Panc1 (cell line): ENCODE measurements at regions not wholly inside any gene's neighbourhood (a gene's known extent, or its start where the extent isn't known, plus 50 kb on each side); places are given as distances from the start of the nearest gene placed in this dataset.

Experiments used
- POLR2AphosphoS5 ChIP-seq: IDR thresholded peaks from 2 replicates; pipeline ENCODE4 v1.6.1; 2012; ENCODE audit warnings: mild to moderate bottlenecking, low read depth, low read length, moderate library complexity
- TF ChIP-seq, protein P1 (sequence below): fragments of 450-650 bp; IDR thresholded peaks from 2 replicates; pipeline ENCODE4 v1.5.1; 2017; ENCODE audit warnings: mild to moderate bottlenecking
- TF ChIP-seq, protein P2 (sequence below), 2 experiments: IDR thresholded peaks; 2 replicates each; pipeline ENCODE4 v1.6.1; 2011 to 2012; ENCODE audit warnings: low read depth in 2 of 2, control low read depth in 1 of 2, low read length in 1 of 2, mild to moderate bottlenecking in 1 of 2, moderate library complexity in 1 of 2; ENCODE audit not compliant: insufficient read depth in 1 of 2

DNA sequence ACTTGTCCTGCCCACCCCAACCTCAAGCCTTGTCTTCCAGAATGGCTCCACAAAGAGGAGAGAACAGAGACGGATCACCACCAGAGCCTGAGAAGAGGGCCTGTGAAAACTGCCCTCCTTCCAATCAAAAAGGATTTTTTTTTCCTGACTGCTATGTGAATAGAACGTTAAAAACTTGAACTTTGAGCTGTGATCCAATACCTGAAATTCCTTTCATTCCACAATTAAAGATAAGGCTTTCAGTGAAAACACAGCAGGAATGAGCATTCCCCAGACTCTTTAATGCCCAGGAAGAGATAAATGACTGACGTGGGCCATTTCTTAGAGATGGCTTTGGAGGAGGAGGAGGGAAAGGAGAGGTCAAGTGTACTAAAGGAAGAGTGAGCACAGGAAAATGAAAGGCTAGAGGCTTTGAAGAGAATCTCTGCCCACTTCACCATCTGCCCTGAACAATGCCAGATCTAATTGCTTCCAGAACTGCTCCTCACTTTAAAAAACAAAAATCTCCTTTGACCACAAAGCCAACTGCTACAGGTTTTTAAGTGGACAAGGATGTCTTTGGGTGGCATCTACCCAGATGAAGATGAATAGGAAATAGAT lies 177.9 kb upstream of the MAP3K1 start:
- TF ChIP-seq, protein P1, sequence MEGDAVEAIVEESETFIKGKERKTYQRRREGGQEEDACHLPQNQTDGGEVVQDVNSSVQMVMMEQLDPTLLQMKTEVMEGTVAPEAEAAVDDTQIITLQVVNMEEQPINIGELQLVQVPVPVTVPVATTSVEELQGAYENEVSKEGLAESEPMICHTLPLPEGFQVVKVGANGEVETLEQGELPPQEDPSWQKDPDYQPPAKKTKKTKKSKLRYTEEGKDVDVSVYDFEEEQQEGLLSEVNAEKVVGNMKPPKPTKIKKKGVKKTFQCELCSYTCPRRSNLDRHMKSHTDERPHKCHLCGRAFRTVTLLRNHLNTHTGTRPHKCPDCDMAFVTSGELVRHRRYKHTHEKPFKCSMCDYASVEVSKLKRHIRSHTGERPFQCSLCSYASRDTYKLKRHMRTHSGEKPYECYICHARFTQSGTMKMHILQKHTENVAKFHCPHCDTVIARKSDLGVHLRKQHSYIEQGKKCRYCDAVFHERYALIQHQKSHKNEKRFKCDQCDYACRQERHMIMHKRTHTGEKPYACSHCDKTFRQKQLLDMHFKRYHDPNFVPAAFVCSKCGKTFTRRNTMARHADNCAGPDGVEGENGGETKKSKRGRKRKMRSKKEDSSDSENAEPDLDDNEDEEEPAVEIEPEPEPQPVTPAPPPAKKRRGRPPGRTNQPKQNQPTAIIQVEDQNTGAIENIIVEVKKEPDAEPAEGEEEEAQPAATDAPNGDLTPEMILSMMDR, result no peak
- no peak for TF ChIP-seq POLR2AphosphoS5
- TF ChIP-seq, protein P2, sequence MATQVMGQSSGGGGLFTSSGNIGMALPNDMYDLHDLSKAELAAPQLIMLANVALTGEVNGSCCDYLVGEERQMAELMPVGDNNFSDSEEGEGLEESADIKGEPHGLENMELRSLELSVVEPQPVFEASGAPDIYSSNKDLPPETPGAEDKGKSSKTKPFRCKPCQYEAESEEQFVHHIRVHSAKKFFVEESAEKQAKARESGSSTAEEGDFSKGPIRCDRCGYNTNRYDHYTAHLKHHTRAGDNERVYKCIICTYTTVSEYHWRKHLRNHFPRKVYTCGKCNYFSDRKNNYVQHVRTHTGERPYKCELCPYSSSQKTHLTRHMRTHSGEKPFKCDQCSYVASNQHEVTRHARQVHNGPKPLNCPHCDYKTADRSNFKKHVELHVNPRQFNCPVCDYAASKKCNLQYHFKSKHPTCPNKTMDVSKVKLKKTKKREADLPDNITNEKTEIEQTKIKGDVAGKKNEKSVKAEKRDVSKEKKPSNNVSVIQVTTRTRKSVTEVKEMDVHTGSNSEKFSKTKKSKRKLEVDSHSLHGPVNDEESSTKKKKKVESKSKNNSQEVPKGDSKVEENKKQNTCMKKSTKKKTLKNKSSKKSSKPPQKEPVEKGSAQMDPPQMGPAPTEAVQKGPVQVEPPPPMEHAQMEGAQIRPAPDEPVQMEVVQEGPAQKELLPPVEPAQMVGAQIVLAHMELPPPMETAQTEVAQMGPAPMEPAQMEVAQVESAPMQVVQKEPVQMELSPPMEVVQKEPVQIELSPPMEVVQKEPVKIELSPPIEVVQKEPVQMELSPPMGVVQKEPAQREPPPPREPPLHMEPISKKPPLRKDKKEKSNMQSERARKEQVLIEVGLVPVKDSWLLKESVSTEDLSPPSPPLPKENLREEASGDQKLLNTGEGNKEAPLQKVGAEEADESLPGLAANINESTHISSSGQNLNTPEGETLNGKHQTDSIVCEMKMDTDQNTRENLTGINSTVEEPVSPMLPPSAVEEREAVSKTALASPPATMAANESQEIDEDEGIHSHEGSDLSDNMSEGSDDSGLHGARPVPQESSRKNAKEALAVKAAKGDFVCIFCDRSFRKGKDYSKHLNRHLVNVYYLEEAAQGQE (IDR thresholded peaks at IDR 0.05; ENCODE audit: insufficient read depth in 1 of 2, low read depth in 2 of 2, low read length in 1 of 2), result no peak
